H1 (cell line): ENCODE measurements at regions not wholly inside any gene's neighbourhood (a gene's known extent, or its start where the extent isn't known, plus 50 kb on each side); places are given as distances from the start of the nearest gene placed in this dataset.

ENCODE experiments used
- CBX5 ChIP-seq: fragments of 300-800, 300-1000 bp; sonication (generic); IDR thresholded peaks from 2 replicates; pipeline ENCODE4 v1.7.1; 2016; ENCODE audit warnings: antibody characterized with exemption, low read length, low read depth
- MAFK ChIP-seq: IDR thresholded peaks from 2 replicates; pipeline ENCODE4 v1.6.1; 2012; ENCODE audit warnings: low read depth, mild to moderate bottlenecking, improper control_type of control experiment, low read length
- RFX5 ChIP-seq: IDR thresholded peaks from 2 replicates; pipeline ENCODE4 v1.6.1; 2011; ENCODE audit warnings: low read depth, low read length, improper control_type of control experiment, borderline replicate concordance
- TF ChIP-seq, protein P1 (sequence below): fragments of 300-600 bp; sonication (generic); IDR thresholded peaks from 2 replicates; pipeline ENCODE4 v1.7.1; 2012; ENCODE audit warnings: low read length, moderate library complexity, mild to moderate bottlenecking, inconsistent platforms; ENCODE audit not compliant: insufficient replicate concordance

DNA sequence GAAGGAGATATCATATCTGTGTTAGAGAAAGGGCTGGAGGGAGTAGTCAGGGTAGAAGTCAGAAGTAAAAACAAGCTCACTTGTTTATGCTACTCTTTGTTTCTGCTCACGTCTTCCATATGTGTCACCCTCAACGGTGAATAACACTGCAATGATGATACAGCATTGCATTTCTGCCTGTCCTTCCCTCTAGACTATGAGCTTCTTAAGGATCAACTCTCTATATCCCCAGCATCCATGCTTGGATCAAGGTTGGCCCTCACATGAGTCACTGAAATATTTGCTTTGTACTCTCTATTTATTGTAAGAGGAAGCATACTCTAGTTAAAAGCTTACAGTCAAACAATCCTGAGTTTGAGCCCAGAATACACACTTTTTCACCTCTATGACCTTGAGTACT, 406.0 kb downstream of the RFC3 start (continued):
- TF ChIP-seq, protein P1, sequence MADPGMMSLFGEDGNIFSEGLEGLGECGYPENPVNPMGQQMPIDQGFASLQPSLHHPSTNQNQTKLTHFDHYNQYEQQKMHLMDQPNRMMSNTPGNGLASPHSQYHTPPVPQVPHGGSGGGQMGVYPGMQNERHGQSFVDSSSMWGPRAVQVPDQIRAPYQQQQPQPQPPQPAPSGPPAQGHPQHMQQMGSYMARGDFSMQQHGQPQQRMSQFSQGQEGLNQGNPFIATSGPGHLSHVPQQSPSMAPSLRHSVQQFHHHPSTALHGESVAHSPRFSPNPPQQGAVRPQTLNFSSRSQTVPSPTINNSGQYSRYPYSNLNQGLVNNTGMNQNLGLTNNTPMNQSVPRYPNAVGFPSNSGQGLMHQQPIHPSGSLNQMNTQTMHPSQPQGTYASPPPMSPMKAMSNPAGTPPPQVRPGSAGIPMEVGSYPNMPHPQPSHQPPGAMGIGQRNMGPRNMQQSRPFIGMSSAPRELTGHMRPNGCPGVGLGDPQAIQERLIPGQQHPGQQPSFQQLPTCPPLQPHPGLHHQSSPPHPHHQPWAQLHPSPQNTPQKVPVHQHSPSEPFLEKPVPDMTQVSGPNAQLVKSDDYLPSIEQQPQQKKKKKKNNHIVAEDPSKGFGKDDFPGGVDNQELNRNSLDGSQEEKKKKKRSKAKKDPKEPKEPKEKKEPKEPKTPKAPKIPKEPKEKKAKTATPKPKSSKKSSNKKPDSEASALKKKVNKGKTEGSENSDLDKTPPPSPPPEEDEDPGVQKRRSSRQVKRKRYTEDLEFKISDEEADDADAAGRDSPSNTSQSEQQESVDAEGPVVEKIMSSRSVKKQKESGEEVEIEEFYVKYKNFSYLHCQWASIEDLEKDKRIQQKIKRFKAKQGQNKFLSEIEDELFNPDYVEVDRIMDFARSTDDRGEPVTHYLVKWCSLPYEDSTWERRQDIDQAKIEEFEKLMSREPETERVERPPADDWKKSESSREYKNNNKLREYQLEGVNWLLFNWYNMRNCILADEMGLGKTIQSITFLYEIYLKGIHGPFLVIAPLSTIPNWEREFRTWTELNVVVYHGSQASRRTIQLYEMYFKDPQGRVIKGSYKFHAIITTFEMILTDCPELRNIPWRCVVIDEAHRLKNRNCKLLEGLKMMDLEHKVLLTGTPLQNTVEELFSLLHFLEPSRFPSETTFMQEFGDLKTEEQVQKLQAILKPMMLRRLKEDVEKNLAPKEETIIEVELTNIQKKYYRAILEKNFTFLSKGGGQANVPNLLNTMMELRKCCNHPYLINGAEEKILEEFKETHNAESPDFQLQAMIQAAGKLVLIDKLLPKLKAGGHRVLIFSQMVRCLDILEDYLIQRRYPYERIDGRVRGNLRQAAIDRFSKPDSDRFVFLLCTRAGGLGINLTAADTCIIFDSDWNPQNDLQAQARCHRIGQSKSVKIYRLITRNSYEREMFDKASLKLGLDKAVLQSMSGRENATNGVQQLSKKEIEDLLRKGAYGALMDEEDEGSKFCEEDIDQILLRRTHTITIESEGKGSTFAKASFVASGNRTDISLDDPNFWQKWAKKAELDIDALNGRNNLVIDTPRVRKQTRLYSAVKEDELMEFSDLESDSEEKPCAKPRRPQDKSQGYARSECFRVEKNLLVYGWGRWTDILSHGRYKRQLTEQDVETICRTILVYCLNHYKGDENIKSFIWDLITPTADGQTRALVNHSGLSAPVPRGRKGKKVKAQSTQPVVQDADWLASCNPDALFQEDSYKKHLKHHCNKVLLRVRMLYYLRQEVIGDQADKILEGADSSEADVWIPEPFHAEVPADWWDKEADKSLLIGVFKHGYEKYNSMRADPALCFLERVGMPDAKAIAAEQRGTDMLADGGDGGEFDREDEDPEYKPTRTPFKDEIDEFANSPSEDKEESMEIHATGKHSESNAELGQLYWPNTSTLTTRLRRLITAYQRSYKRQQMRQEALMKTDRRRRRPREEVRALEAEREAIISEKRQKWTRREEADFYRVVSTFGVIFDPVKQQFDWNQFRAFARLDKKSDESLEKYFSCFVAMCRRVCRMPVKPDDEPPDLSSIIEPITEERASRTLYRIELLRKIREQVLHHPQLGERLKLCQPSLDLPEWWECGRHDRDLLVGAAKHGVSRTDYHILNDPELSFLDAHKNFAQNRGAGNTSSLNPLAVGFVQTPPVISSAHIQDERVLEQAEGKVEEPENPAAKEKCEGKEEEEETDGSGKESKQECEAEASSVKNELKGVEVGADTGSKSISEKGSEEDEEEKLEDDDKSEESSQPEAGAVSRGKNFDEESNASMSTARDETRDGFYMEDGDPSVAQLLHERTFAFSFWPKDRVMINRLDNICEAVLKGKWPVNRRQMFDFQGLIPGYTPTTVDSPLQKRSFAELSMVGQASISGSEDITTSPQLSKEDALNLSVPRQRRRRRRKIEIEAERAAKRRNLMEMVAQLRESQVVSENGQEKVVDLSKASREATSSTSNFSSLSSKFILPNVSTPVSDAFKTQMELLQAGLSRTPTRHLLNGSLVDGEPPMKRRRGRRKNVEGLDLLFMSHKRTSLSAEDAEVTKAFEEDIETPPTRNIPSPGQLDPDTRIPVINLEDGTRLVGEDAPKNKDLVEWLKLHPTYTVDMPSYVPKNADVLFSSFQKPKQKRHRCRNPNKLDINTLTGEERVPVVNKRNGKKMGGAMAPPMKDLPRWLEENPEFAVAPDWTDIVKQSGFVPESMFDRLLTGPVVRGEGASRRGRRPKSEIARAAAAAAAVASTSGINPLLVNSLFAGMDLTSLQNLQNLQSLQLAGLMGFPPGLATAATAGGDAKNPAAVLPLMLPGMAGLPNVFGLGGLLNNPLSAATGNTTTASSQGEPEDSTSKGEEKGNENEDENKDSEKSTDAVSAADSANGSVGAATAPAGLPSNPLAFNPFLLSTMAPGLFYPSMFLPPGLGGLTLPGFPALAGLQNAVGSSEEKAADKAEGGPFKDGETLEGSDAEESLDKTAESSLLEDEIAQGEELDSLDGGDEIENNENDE = no peak
- TF ChIP-seq MAFK (no peak), CBX5 (no peak), RFX5 (no peak)
